Vagina (tissue), 2 donors: ENCODE measurements at regions not wholly inside any gene's neighbourhood (a gene's known extent, or its start where the extent isn't known, plus 50 kb on each side); places are given as distances from the start of the nearest gene placed in this dataset.

ENCODE experiments used
- DNase-seq, 2 donors: peaks; one replicate each; pipeline ENCODE4 v3.0.0-alpha.2; 2017; ENCODE audit errors: extremely low spot score in 2 of 2
- H3K27ac ChIP-seq: fragments of 200-600 bp; sonication (generic); one replicate; pipeline ENCODE4 v1.5.1; 2019
- H3K27me3 ChIP-seq: fragments of 200-600 bp; sonication (generic); one replicate; pipeline ENCODE4 v1.5.1; 2019
- H3K36me3 ChIP-seq, 2 donors: fragments of 200-600 bp; sonication (generic); one replicate each; pipeline ENCODE4 v1.5.1; 2017 to 2019
- H3K4me1 ChIP-seq: fragments of 200-600 bp; sonication (generic); one replicate; pipeline ENCODE4 v1.5.1; 2019
- H3K4me3 ChIP-seq, 2 donors: fragments of 200-600 bp; sonication (generic); 1 replicate in 1 of 2; 2 replicates in 1 of 2; pipeline ENCODE4 v1.5.1; 2016 to 2019
- H3K9me3 ChIP-seq: fragments of 200-600 bp; sonication (generic); one replicate; pipeline ENCODE4 v1.5.1; 2019
- POLR2A ChIP-seq, 2 donors: fragments of 450-650 bp; IDR thresholded peaks; one replicate each; pipeline ENCODE4 v1.6.1; 2017; ENCODE audit warnings: antibody characterized with exemption in 2 of 2, mild to moderate bottlenecking in 2 of 2, moderate library complexity in 2 of 2
- POLR2AphosphoS5 ChIP-seq, 2 donors: sonication (generic); formaldehyde crosslinking; IDR thresholded peaks; one replicate each; pipeline ENCODE4 v1.9.0; 2017; ENCODE audit warnings: antibody characterized with exemption in 2 of 2, mild to moderate bottlenecking in 2 of 2, low read depth in 1 of 2; ENCODE audit not compliant: insufficient read depth in 1 of 2
- intact Hi-C: fragments of 100-400 bp; cut with DNase I; formaldehyde crosslinking; loops from one replicate; pipeline ENCODE4 v1.15.1; 2023
- TF ChIP-seq, protein P1 (sequence below), 3 experiments: fragments of 450-650 bp in 2 of 3; fragments of 200-600 bp in 1 of 3; sonication (generic) in 1 of 3; IDR thresholded peaks; one replicate each; pipeline ENCODE4 v1.5.1; 2017 to 2019; ENCODE audit warnings: antibody characterized with exemption in 3 of 3, mild to moderate bottlenecking in 2 of 3, moderate library complexity in 2 of 3

DNA sequence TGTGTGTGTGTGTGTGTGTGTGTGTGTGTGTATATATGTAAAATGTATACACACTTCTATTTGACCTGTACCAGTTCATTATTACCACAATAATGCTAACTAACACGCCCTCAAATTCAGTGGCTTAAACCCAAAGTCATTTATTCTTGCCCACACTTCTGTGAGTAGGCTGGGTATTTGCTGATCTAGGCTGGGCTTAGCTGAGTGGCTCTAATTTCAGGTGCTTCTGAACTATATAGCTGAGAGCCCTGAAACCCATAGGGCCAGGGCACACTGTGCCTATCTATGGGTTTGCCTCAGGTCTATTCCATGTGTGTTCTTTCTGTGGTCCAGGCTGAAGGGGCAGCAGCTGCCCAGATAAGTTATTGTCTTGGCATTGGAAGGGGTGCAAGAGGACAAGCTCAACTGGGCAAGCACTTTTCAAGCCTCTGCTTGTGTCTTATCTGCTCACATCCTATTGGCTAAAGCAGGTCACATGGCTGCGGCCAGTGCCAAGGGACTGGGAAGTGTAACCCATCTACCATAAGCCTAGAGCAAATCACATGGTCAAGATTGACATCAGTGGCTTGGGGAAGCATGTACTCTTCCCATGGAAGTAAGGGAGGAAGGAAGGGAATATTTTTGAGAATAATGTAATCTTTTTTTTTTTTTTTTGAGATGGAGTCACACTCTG, 139.9 kb downstream of the PALM2AKAP2 start:
- DNase-seq = peak in 1 of 2 donors; percentile 37
- H3K4me3 ChIP-seq = no peak overlapping the region
- no peaks in the 10 kb centered on the region for H3K36me3 ChIP-seq
- no peaks in the 10 kb centered on the region for H3K9me3 ChIP-seq
- H3K27me3 ChIP-seq = no peaks in the 10 kb centered on the region
- TF ChIP-seq, protein P1, sequence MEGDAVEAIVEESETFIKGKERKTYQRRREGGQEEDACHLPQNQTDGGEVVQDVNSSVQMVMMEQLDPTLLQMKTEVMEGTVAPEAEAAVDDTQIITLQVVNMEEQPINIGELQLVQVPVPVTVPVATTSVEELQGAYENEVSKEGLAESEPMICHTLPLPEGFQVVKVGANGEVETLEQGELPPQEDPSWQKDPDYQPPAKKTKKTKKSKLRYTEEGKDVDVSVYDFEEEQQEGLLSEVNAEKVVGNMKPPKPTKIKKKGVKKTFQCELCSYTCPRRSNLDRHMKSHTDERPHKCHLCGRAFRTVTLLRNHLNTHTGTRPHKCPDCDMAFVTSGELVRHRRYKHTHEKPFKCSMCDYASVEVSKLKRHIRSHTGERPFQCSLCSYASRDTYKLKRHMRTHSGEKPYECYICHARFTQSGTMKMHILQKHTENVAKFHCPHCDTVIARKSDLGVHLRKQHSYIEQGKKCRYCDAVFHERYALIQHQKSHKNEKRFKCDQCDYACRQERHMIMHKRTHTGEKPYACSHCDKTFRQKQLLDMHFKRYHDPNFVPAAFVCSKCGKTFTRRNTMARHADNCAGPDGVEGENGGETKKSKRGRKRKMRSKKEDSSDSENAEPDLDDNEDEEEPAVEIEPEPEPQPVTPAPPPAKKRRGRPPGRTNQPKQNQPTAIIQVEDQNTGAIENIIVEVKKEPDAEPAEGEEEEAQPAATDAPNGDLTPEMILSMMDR (IDR thresholded peaks at IDR 0.05) = no peak
- no peak for TF ChIP-seq POLR2AphosphoS5 (IDR thresholded peaks at IDR 0.05; ENCODE audit: insufficient read depth in 1 of 2, low read depth in 1 of 2)
- no peak for TF ChIP-seq POLR2A (IDR thresholded peaks at IDR 0.05)
- intact Hi-C loops = no loop called here
- H3K27ac ChIP-seq = no peak overlapping the region
- no peaks in the 10 kb centered on the region for H3K4me1 ChIP-seq

DNA sequence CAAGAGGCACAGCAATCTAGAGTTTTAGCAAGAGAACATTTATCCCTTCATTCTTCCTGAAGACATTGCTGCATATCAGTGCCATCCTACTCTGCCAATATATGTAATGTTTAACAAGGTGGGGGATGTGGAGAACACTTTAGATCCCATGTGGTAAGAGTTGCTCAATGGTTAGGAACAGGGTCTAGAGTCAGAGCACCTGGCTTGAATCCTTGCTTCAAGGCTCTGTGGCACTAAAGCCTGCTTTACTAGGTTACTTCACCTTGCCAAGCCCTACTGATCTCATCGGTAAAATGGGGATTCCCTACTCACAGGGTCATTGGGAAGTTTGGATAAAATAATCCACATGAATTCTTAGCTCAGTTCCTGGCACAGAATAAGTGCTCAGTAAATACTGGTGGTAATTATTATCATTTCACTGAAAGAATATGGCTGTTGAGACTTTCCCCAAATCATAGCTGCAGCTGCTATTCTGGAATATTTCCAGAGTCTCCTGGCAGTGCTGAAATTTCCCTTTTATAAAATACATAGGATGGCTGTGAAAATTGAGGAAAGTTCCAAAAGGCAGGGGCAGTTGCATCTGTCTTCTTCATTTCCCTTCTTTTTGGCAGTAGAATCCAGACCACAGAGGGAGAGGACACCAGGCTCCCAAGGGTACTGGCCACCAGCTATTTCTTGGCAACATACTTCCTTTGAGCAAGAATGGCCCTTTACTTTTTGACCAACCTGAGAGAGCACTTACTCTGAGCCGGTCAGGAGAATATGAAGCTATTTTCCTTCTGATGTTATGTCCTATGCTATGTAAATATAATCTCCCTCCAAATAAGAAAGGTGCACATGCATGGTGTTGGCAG, 142.8 kb downstream of the PALM2AKAP2 start:
- H3K27ac ChIP-seq = no peak overlapping the region
- H3K27me3 ChIP-seq = no peaks in the 10 kb centered on the region
- H3K36me3 ChIP-seq = no peaks in the 10 kb centered on the region
- no peaks in the 10 kb centered on the region for H3K9me3 ChIP-seq
- no peaks in the 10 kb centered on the region for H3K4me1 ChIP-seq
- TF ChIP-seq POLR2A (IDR thresholded peaks at IDR 0.05) = no peak
- no peak for TF ChIP-seq POLR2AphosphoS5 (IDR thresholded peaks at IDR 0.05; ENCODE audit: insufficient read depth in 1 of 2, low read depth in 1 of 2)
- TF ChIP-seq, protein P1 (IDR thresholded peaks at IDR 0.05) = no peak
- DNase-seq = peak in 1 of 2 donors; percentile 28
- intact Hi-C loops = no loop called here
- no peak overlapping the region for H3K4me3 ChIP-seq

DNA sequence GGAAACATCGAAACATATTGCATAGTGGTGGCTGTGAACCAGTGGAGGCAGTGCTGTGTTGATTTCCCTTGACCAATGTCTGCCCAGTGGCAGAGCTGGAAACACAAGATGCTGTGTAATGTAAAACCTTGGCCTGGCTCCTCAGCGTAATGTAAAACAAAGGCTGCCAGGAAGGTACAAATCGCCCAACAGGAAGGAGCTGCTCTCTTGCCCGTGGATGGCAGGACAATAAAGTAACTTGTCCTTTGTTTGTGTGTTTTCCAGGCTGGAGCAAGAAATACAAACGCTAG, 143.4 kb downstream of the PALM2AKAP2 start:
- Histone ChIP-seq H3K27me3 (no peaks in the 10 kb centered on the region), H3K27ac (no peak overlapping the region), H3K9me3 (no peaks in the 10 kb centered on the region), H3K36me3 (no peaks in the 10 kb centered on the region), H3K4me1 (no peaks in the 10 kb centered on the region), H3K4me3 (no peak overlapping the region)
- DNase-seq = no peak
- no peak for TF ChIP-seq POLR2A (IDR thresholded peaks at IDR 0.05)
- TF ChIP-seq, protein P1 (IDR thresholded peaks at IDR 0.05) = no peak
- TF ChIP-seq POLR2AphosphoS5 (IDR thresholded peaks at IDR 0.05; ENCODE audit: insufficient read depth in 1 of 2, low read depth in 1 of 2) = no peak
- intact Hi-C loops = no loop called here

DNA sequence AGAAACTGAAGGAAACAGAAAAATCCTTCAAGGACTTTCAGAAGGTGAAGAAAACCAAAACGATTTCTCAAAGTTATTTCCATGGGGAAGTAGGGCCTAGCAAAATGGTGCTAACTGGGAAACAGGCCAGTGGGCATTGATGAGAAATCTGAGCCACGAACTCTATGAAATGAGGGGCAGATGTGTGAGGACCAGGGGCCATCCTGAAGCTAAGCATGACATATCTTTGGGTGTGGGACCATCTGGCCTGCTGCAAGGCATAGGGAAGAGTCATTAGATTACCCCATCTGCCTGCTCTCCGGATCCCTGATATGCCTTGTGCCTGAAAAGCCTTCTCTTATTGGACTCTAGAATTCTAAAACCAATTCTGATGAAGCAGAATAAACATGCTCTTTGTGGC, 143.8 kb downstream of the PALM2AKAP2 start:
- Histone ChIP-seq H3K36me3 (no peaks in the 10 kb centered on the region), H3K9me3 (no peaks in the 10 kb centered on the region), H3K4me1 (no peaks in the 10 kb centered on the region), H3K4me3 (no peak overlapping the region), H3K27ac (no peak overlapping the region), H3K27me3 (no peaks in the 10 kb centered on the region)
- no peak for DNase-seq
- TF ChIP-seq, protein P1 (IDR thresholded peaks at IDR 0.05) = no peak
- TF ChIP-seq POLR2AphosphoS5 (IDR thresholded peaks at IDR 0.05; ENCODE audit: insufficient read depth in 1 of 2, low read depth in 1 of 2) (no peak), POLR2A (IDR thresholded peaks at IDR 0.05) (no peak)
- intact Hi-C loops = no loop called here

DNA sequence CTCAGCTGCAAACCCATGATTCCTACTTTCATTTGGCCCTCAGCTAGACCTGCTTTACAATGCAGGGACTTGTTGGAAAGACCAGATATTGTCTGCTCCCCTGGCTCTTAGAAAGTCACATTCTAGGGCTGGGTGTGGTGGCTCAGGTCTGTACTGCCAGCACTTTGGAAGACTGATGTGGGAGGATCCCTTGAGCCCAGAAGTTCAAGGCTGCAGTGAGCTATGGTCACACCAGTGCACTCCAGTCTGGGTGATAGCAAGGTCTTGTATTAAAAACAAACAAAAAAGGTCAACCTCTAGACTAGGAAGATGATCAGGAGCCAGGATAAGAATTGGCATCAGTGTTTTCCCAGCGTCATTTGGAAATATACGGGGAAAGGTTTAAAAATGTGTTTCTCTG, 145.8 kb downstream of the PALM2AKAP2 start:
- peak in 1 of 2 donors; percentile 49 for DNase-seq
- intact Hi-C loops = no loop called here
- Histone ChIP-seq H3K27me3 (no peaks in the 10 kb centered on the region), H3K27ac (no peak overlapping the region), H3K36me3 (no peaks in the 10 kb centered on the region), H3K9me3 (no peaks in the 10 kb centered on the region), H3K4me3 (no peak overlapping the region), H3K4me1 (no peaks in the 10 kb centered on the region)
- TF ChIP-seq, protein P1 (IDR thresholded peaks at IDR 0.05) = no peak
- TF ChIP-seq POLR2A (IDR thresholded peaks at IDR 0.05) (no peak), POLR2AphosphoS5 (IDR thresholded peaks at IDR 0.05; ENCODE audit: insufficient read depth in 1 of 2, low read depth in 1 of 2) (no peak)
